ENCODE measurements at regions not wholly inside any gene's neighbourhood (a gene's known extent, or its start where the extent isn't known, plus 50 kb on each side); places are given as distances from the start of the nearest gene placed in this dataset.
"Not testable (repeated sequence)": the region's sequence is repeated elsewhere in the genome, so short reads cannot be mapped to it uniquely, and the experiment has no call there.

DNA sequence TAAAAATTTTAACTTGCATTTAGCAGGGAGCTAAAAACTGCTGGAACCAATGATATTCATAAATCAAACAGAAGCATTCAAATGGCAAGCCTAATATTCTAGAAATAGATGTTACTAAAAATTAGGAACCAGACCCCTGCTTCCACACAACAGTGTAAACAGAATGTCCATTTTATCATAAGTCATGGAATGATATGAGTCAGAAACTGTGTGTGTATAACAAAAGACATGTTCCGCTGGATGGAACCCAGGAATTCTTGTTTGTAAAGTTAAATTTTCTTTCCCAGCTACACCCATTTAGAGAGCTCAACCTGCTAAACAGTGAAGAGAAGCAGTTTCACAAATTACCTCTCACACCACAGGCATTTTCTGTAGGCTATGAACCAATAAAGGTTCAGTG is 131.1 kb upstream of the PTPN20 start:
- not testable (repeated sequence) for H3K4me3 ChIP-seq (ENCODE audit: low read length in 2 of 2); H3K9ac ChIP-seq (ENCODE audit: low read length in 2 of 2); H3K9me3 ChIP-seq (ENCODE audit: control insufficient read depth in 2 of 2, low read length in 2 of 2); H3K4me1 ChIP-seq (ENCODE audit: control insufficient read depth, insufficient read depth, low read length); H3K27ac ChIP-seq (ENCODE audit: low read length); H3K27me3 ChIP-seq (ENCODE audit: control insufficient read depth in 1 of 2, insufficient read depth in 2 of 2, low read length in 2 of 2); H3K36me3 ChIP-seq (ENCODE audit: control insufficient read depth in 2 of 2, insufficient read depth in 2 of 2, low read length in 2 of 2)

DNA sequence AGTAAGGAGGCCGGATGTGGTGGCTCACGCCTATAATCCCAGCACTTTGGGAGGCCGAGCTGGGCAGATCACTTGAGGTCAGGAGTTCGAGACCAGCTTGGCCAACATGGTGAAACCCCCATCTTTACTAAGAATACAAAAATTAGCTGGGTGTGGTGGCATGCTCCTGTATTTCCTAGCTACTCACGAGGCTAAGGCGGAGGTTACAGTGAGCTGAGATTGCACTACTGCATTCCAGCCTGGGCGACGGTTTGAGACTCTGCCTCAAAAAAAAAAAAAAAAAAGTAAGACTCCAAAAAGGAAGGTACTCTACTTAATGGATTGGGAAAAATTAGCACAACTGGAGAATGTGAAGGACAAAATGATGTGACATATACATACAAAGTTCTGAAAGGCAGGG is 130.2 kb upstream of the PTPN20 start:
- H3K36me3 ChIP-seq (ENCODE audit: control insufficient read depth in 2 of 2, insufficient read depth in 2 of 2, low read length in 2 of 2); H3K4me3 ChIP-seq (ENCODE audit: low read length in 2 of 2); H3K4me1 ChIP-seq (ENCODE audit: control insufficient read depth, insufficient read depth, low read length); H3K27ac ChIP-seq (ENCODE audit: low read length); H3K9me3 ChIP-seq (ENCODE audit: control insufficient read depth in 2 of 2, low read length in 2 of 2); H3K9ac ChIP-seq (ENCODE audit: low read length in 2 of 2); H3K27me3 ChIP-seq (ENCODE audit: control insufficient read depth in 1 of 2, insufficient read depth in 2 of 2, low read length in 2 of 2): not testable (repeated sequence)

DNA sequence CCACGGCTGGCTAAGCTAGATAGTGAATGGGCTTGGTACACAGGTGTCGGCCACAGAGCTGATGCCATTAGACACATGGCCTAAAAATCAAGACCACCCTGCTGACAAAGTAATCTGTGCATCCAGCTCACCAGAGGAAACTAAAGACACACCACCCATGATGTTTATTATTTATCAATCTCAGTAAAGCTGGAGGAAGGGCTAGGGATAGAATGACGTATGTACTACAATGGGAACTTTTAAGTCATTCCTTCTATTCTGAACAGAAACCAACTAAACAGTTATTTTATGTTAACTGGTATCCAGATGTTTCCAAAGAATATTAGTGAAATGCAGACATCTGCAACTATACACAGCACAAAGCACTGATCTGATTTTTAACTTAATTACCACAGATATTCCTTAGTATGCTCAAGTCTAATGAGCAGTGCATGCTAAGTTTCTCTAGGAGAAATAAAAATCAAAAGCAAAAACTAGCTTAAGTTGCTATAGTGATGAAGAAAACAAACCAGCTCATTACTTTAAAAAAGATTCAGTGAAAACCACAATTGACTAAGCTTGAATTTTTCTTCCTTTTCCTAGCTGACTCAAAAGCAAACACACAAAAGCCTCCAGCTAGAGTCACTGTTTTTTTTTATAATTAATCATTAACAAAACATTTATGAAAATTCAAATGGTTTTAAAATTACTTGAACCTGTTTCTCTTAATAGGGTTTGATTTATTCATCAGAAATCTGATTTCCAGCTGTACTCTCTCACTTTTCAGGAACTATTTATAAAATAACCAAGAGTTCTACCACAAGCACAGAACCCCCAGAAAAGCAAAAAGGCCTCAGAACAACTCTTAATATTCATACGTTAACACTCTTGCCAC is 129.0 kb upstream of the PTPN20 start:
- H3K9me3 ChIP-seq (ENCODE audit: control insufficient read depth in 2 of 2, low read length in 2 of 2); H3K4me1 ChIP-seq (ENCODE audit: control insufficient read depth, insufficient read depth, low read length); H3K27ac ChIP-seq (ENCODE audit: low read length); H3K36me3 ChIP-seq (ENCODE audit: control insufficient read depth in 2 of 2, insufficient read depth in 2 of 2, low read length in 2 of 2); H3K4me3 ChIP-seq (ENCODE audit: low read length in 2 of 2); H3K27me3 ChIP-seq (ENCODE audit: control insufficient read depth in 1 of 2, insufficient read depth in 2 of 2, low read length in 2 of 2); H3K9ac ChIP-seq (ENCODE audit: low read length in 2 of 2): not testable (repeated sequence)

DNA sequence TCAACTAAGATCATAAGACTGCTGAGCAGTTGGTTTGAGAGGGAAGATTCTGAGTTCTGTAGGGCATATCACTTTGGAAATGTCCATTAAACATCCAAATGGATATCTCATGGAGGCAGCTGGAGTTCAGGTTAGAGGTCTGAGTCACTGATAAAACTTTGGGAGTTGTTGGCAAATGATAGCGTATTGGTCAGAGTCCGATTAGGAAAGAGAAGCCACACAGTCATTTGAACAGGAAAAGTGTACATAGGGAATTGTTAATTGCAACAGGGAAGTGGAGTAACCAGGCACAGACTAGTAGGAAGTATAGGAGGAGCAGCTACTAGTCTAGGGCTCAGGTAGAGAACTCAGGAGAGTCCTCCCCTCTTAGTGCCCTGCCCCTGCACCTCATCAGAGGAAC is 126.6 kb upstream of the PTPN20 start:
- not testable (repeated sequence) for H3K9ac ChIP-seq (ENCODE audit: low read length in 2 of 2); H3K4me3 ChIP-seq (ENCODE audit: low read length in 2 of 2); H3K36me3 ChIP-seq (ENCODE audit: control insufficient read depth in 2 of 2, insufficient read depth in 2 of 2, low read length in 2 of 2); H3K9me3 ChIP-seq (ENCODE audit: control insufficient read depth in 2 of 2, low read length in 2 of 2); H3K27me3 ChIP-seq (ENCODE audit: control insufficient read depth in 1 of 2, insufficient read depth in 2 of 2, low read length in 2 of 2); H3K4me1 ChIP-seq (ENCODE audit: control insufficient read depth, insufficient read depth, low read length); H3K27ac ChIP-seq (ENCODE audit: low read length)

DNA sequence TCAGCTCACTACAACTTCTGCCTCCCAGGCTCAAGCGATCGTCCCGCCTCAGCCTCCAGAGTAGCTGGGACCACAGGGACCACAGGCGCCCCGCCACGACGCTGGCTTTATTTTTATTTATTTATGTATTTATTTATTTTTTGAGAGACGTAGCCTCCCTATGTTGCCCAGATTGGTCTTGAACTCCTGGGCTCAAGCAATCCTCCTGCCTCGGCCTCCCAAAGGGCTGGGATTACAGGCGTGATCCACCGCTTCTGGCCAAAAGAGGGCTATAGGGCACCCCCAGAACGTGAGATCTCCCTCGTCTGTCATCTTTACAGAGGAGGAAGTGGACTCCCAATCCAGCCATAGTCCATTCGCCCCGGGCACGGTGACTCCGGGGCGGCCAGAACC is 125.1 kb upstream of the PTPN20 start:
- H3K36me3 ChIP-seq (ENCODE audit: control insufficient read depth in 2 of 2, insufficient read depth in 2 of 2, low read length in 2 of 2); H3K9me3 ChIP-seq (ENCODE audit: control insufficient read depth in 2 of 2, low read length in 2 of 2); H3K4me1 ChIP-seq (ENCODE audit: control insufficient read depth, insufficient read depth, low read length); H3K27me3 ChIP-seq (ENCODE audit: control insufficient read depth in 1 of 2, insufficient read depth in 2 of 2, low read length in 2 of 2): not testable (repeated sequence)
- peak overlapping the region; percentile 72 to 94 for H3K4me3 ChIP-seq (ENCODE audit: low read length in 2 of 2)
- H3K27ac ChIP-seq (ENCODE audit: low read length), result peak overlapping the region; percentile 75
- peak overlapping the region in 1 of 2 donors; percentile 66 for H3K9ac ChIP-seq (ENCODE audit: low read length in 2 of 2)

DNA sequence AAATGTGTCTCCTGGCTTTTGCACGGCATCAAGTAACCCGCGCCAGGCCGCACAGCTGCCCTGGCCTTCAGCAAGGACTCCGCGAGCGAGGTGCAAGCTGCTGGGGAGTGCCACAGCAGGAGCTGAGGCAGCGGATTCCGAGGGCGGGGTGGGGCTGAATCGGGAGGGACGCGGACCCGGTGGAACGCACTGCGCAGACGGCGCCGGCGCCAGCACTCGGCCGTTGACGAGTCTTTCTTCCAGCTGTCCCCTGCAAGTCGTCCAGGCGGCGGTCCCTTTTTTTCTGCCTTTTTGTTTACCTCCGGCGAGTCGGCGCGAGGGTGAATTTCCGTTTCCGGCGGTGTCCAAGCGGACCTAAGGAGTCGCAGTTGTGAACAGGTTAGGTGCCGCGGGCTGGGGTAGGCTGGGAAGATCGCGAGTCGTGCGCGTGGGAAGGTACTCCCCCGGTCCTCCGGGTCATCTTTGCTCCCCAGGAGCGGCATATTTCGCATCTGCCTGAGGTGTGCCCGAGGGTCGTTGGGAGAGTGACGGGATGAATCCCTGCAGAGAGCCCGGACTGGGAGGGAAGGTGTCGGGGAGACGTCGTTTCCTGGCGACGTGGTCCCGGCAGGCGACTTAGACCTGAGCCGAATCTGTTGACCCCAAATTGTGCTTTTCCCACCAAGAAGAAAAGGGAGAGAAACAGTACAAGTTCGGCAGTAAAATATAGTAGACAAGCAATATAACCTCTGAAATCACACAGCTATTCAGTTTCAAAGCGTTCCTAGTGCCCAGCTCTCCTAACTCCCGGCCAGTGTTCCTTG is 124.5 kb upstream of the PTPN20 start:
- not testable (repeated sequence) for H3K4me1 ChIP-seq (ENCODE audit: control insufficient read depth, insufficient read depth, low read length); H3K9me3 ChIP-seq (ENCODE audit: control insufficient read depth in 2 of 2, low read length in 2 of 2); H3K36me3 ChIP-seq (ENCODE audit: control insufficient read depth in 2 of 2, insufficient read depth in 2 of 2, low read length in 2 of 2); H3K27me3 ChIP-seq (ENCODE audit: control insufficient read depth in 1 of 2, insufficient read depth in 2 of 2, low read length in 2 of 2)
- peak overlapping the region; percentile 72 to 94 for H3K4me3 ChIP-seq (ENCODE audit: low read length in 2 of 2)
- H3K27ac ChIP-seq (ENCODE audit: low read length), result peak overlapping the region; percentile 75
- H3K9ac ChIP-seq (ENCODE audit: low read length in 2 of 2), result peak overlapping the region; percentile 68 to 89

DNA sequence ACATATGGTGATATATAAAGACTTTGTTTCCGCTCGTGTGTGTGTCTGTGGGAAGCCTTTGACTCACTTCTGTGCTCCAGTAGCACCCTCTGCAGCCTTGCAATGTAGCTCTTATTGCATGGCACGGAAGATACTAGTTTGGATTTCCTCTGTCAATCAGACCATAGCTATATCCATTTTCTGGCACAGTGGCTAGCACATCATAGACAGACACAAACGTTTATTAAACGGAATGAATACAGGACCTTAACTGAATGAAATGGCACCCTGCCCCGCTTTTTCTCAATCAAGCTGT is 124.0 kb upstream of the PTPN20 start:
- Histone ChIP-seq H3K27me3 (ENCODE audit: control insufficient read depth in 1 of 2, insufficient read depth in 2 of 2, low read length in 2 of 2) (no peaks in the 10 kb centered on the region), H3K4me1 (ENCODE audit: control insufficient read depth, insufficient read depth, low read length) (peaks cover 3% of the 10 kb centered on the region), H3K36me3 (ENCODE audit: control insufficient read depth in 2 of 2, insufficient read depth in 2 of 2, low read length in 2 of 2) (no peaks in the 10 kb centered on the region), H3K4me3 (ENCODE audit: low read length in 2 of 2) (peak overlapping the region; percentile 72 to 94), H3K27ac (ENCODE audit: low read length) (peak overlapping the region; percentile 75), H3K9ac (ENCODE audit: low read length in 2 of 2) (peak overlapping the region in 1 of 2 donors; percentile 89), H3K9me3 (ENCODE audit: control insufficient read depth in 2 of 2, low read length in 2 of 2) (no peaks in the 10 kb centered on the region)

DNA sequence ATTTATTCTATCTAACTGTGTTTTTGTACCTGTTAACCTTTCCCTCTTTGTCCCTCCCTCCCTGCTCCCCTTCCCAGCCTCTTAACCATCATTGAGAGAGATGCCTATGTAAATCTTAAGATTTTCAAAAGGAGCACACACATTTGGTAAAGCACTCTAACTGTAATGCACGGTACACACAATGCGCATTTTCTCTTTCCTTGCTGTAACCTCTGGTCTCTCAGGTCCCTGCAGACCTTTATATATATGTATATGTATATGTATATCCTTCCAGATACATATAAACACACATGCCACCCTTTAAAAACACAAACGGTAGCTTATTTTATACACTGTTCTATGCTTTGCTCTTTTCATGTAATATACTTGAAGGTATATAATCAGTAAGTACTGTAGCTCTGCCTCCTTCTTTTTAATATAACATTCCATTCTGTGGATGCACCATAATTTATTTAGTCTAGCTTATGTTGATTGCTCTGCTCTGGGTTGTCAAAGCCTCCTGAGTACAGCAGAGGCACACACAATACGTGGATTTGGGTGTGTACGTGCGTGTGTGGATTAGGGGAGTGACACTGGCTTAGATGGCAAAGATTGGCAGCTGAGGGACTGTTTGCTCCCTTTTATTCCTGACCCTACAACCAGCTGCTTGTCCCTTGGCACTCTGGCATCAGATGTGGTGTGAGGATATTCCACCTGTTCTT is 118.4 kb upstream of the PTPN20 start:
- H3K27ac ChIP-seq (ENCODE audit: low read length); H3K4me1 ChIP-seq (ENCODE audit: control insufficient read depth, insufficient read depth, low read length); H3K27me3 ChIP-seq (ENCODE audit: control insufficient read depth in 1 of 2, insufficient read depth in 2 of 2, low read length in 2 of 2); H3K36me3 ChIP-seq (ENCODE audit: control insufficient read depth in 2 of 2, insufficient read depth in 2 of 2, low read length in 2 of 2); H3K4me3 ChIP-seq (ENCODE audit: low read length in 2 of 2); H3K9me3 ChIP-seq (ENCODE audit: control insufficient read depth in 2 of 2, low read length in 2 of 2); H3K9ac ChIP-seq (ENCODE audit: low read length in 2 of 2): not testable (repeated sequence)

DNA sequence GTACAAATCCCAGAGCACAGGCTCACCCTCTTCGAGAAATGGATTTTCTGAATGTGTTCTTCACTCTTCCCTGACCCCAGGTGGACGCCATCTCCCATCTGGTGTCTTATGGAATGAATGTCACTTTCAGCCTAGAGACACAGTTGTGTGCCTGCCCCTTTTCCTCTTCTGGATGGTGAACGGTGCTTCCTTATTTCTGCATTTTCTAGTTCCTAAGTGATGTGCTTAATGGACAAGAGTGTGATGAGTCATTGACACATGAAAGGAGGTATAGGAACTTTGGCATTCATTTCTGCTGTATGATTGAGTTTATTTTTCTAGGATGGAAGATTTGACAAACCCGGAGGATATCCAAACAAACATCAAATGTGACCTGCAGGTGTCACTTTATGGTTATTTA is 114.9 kb upstream of the PTPN20 start:
- H3K4me3 ChIP-seq (ENCODE audit: low read length in 2 of 2); H3K27me3 ChIP-seq (ENCODE audit: control insufficient read depth in 1 of 2, insufficient read depth in 2 of 2, low read length in 2 of 2); H3K4me1 ChIP-seq (ENCODE audit: control insufficient read depth, insufficient read depth, low read length); H3K9ac ChIP-seq (ENCODE audit: low read length in 2 of 2); H3K27ac ChIP-seq (ENCODE audit: low read length); H3K36me3 ChIP-seq (ENCODE audit: control insufficient read depth in 2 of 2, insufficient read depth in 2 of 2, low read length in 2 of 2); H3K9me3 ChIP-seq (ENCODE audit: control insufficient read depth in 2 of 2, low read length in 2 of 2): not testable (repeated sequence)

DNA sequence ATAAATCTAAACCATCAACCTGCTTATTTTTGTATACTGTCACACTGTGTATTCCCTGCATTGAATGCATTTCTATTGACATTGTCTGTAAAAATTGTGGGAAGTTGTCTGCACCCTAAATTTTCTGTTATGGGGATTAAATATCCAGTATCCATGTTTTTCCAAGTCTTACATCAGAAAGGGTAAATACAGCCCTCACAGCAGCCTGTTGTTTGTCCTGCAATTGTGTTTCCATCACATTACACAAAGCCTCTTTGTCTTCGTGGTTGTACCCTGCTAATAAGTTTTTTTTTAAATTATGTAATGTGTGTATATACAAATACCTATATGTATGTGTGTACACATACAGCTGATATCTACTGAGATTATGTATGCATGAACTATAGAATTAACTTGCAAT is 109.2 kb upstream of the PTPN20 start:
- H3K27me3 ChIP-seq (ENCODE audit: control insufficient read depth in 1 of 2, insufficient read depth in 2 of 2, low read length in 2 of 2); H3K9ac ChIP-seq (ENCODE audit: low read length in 2 of 2); H3K9me3 ChIP-seq (ENCODE audit: control insufficient read depth in 2 of 2, low read length in 2 of 2): not testable (repeated sequence)

DNA sequence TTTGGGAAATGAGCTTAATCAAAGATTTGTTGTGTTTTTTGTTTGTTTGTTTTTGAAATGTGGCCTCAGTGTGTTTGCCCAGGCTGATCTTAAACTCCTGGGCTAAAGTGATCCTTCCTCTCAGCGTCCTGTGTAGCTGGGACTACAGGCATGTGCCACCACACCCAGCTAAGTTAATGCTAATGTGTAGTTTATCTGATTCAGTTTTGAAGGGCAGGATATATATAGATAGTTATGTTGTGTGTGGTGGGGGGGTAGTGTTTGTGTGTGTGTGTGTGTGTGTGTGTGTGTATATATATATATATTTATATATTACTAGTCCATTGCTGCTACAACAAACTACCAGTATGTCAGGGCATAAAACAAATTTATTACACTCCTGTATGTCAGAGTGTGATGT is 108.1 kb upstream of the PTPN20 start:
- H3K4me3 ChIP-seq (ENCODE audit: low read length in 2 of 2); H3K27ac ChIP-seq (ENCODE audit: low read length); H3K9ac ChIP-seq (ENCODE audit: low read length in 2 of 2); H3K36me3 ChIP-seq (ENCODE audit: control insufficient read depth in 2 of 2, insufficient read depth in 2 of 2, low read length in 2 of 2); H3K4me1 ChIP-seq (ENCODE audit: control insufficient read depth, insufficient read depth, low read length); H3K27me3 ChIP-seq (ENCODE audit: control insufficient read depth in 1 of 2, insufficient read depth in 2 of 2, low read length in 2 of 2); H3K9me3 ChIP-seq (ENCODE audit: control insufficient read depth in 2 of 2, low read length in 2 of 2): not testable (repeated sequence)

More for the DNA sequence above, 109.2 kb upstream of the PTPN20 start:
- H3K4me1 ChIP-seq (ENCODE audit: control insufficient read depth, insufficient read depth, low read length); H3K4me3 ChIP-seq (ENCODE audit: low read length in 2 of 2); H3K36me3 ChIP-seq (ENCODE audit: control insufficient read depth in 2 of 2, insufficient read depth in 2 of 2, low read length in 2 of 2); H3K27ac ChIP-seq (ENCODE audit: low read length): not testable (repeated sequence)

Measured in stomach smooth muscle (tissue), 2 donors.